CD8-positive, alpha-beta memory T cell (primary cell): ENCODE measurements at regions not wholly inside any gene's neighbourhood (a gene's known extent, or its start where the extent isn't known, plus 50 kb on each side); places are given as distances from the start of the nearest gene placed in this dataset.

Experiments
- CTCF ChIA-PET: fragments of 350-600 bp; sonication (Branson Sonifier 250); formaldehyde crosslinking; loops from one replicate; lab custom pipeline; 2021; ENCODE audit warnings: antibody characterized with exemption; lab: Charles Lee
- POLR2A ChIA-PET: fragments of 350-600 bp; sonication (Branson Sonifier 250); formaldehyde crosslinking; loops from one replicate; lab custom pipeline; 2021; ENCODE audit warnings: antibody characterized with exemption; lab: Charles Lee
- DNase-seq, 5 donors: peaks; one replicate each; pipeline versions ENCODE4 v3.0.0 to v3.0.0-alpha.2; 2020 to 2022; ENCODE audit warnings: mixed read lengths in 1 of 5
- H3K27ac ChIP-seq: one replicate; pipeline ENCODE4 v1.7.0; 2013; ENCODE audit warnings: low read depth, mild to moderate bottlenecking, low read length, moderate library complexity
- H3K27me3 ChIP-seq: 2 replicates; pipeline ENCODE4 v1.7.0; 2013; ENCODE audit warnings: low read length, mild to moderate bottlenecking; ENCODE audit not compliant: insufficient read depth, poor library complexity, severe bottlenecking
- H3K36me3 ChIP-seq: 2 replicates; pipeline ENCODE4 v1.7.0; 2013; ENCODE audit warnings: mild to moderate bottlenecking, low read length, moderate library complexity; ENCODE audit not compliant: insufficient read depth
- H3K4me1 ChIP-seq: 2 replicates; pipeline ENCODE4 v1.7.0; 2013; ENCODE audit warnings: mild to moderate bottlenecking, low read length, moderate library complexity; ENCODE audit not compliant: insufficient read depth
- H3K4me3 ChIP-seq: 2 replicates; pipeline ENCODE4 v1.7.0; 2013; ENCODE audit warnings: mild to moderate bottlenecking, low read length
- H3K9me3 ChIP-seq: 2 replicates; pipeline ENCODE4 v1.7.0; 2013; ENCODE audit warnings: mild to moderate bottlenecking, low read length
- H3K27ac Mint-ChIP-seq, 8 donors: one replicate each; pipeline ENCODE4 v1.8.0; 2020 to 2021; ENCODE audit warnings: mixed read lengths in 8 of 8, mild to moderate bottlenecking in 6 of 8, inconsistent platforms in 3 of 8, moderate library complexity in 3 of 8
- H3K27me3 Mint-ChIP-seq, 2 donors: one replicate each; pipeline ENCODE4 v1.8.0; 2020 to 2021; ENCODE audit warnings: mixed read lengths in 2 of 2, mild to moderate bottlenecking in 1 of 2, moderate library complexity in 1 of 2
- H3K36me3 Mint-ChIP-seq, 3 donors: one replicate each; pipeline ENCODE4 v1.8.0; 2020 to 2021; ENCODE audit warnings: mixed read lengths in 3 of 3, inconsistent platforms in 1 of 3, mild to moderate bottlenecking in 1 of 3
- H3K4me1 Mint-ChIP-seq, 3 donors: one replicate each; pipeline ENCODE4 v1.8.0; 2020 to 2021; ENCODE audit warnings: mixed read lengths in 3 of 3, inconsistent platforms in 1 of 3, mild to moderate bottlenecking in 1 of 3
- H3K4me3 Mint-ChIP-seq, 7 donors: one replicate each; pipeline ENCODE4 v1.8.0; 2020 to 2021; ENCODE audit warnings: mixed read lengths in 7 of 7, mild to moderate bottlenecking in 6 of 7, moderate library complexity in 4 of 7, inconsistent platforms in 2 of 7
- H3K9me3 Mint-ChIP-seq, 5 donors: one replicate each; pipeline ENCODE4 v1.8.0; 2020 to 2022; ENCODE audit warnings: mixed read lengths in 5 of 5, mild to moderate bottlenecking in 3 of 5, moderate library complexity in 2 of 5, inconsistent platforms in 1 of 5

DNA sequence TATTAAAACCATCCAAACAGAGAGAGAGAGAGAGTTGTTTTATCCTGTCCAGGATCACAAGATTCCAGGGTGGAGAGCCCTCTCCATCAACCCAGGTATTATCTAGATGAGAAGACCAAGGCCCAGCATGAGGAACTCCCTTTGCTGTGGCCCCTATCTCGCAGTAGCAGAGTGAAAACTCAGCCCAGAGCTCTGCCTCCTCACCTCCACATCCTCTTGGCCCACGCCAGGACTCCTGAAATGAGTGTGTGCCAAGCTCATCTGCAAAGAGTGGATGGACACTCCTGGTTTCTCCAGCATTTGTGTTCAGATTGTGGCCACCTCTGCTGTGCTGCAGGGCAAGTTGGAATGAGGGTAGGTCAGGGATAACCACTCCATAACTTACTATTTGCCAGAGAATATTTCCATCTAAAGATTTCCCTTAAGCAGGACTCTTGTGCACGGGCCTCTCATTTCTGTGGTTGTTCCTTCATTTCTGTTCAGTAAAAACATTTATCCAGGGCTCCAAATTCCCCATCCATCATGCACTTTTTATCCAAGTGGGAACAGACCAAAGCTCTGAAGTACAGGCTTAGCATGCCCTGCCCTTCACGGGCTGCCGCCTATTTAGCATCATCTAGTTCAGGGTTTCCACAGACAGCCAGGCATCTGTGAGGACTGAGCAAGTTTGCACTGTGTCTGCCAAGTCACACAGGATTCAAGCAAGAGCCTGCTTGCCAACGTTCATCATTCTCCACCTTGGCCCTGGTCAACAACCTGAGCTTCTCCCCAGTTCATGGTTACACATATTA, 583.2 kb upstream of the ID2 start:
- H3K36me3 Mint-ChIP-seq = peaks cover 0 to 8% (median 0%) of the 10 kb centered on the region in 3 donors
- CTCF ChIA-PET = no interaction called here
- Histone ChIP-seq H3K4me3 (no peak overlapping the region), H3K4me1 (no peaks in the 10 kb centered on the region), H3K36me3 (no peaks in the 10 kb centered on the region), H3K9me3 (no peaks in the 10 kb centered on the region), H3K27ac (no peak overlapping the region), H3K27me3 (no peaks in the 10 kb centered on the region)
- H3K27ac Mint-ChIP-seq = peak overlapping the region in 1 of 8 donors; percentile 82
- H3K4me3 Mint-ChIP-seq = no peak overlapping the region
- H3K9me3 Mint-ChIP-seq = no peaks in the 10 kb centered on the region
- no peaks in the 10 kb centered on the region for H3K4me1 Mint-ChIP-seq
- H3K27me3 Mint-ChIP-seq = peaks cover 0 to 2% of the 10 kb centered on the region in 2 donors
- no peak for DNase-seq
- POLR2A ChIA-PET = no interaction called here

DNA sequence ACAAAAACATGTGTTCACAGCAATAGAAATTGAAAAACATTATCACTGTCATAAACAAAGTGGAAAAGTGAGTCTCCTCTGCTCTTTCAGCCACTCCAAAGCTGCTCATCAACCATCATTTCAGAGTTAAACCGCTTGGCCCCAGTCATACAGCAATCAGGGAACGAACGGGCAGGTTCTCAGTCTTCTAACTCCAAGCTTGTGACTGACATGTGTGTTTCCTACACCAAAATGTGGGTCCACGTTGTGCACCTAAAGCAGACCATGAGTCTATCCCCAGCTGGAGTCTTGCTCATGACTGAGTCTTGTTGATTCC, 582.6 kb upstream of the ID2 start:
- CTCF ChIA-PET = no interaction called here
- DNase-seq = no peak

DNA sequence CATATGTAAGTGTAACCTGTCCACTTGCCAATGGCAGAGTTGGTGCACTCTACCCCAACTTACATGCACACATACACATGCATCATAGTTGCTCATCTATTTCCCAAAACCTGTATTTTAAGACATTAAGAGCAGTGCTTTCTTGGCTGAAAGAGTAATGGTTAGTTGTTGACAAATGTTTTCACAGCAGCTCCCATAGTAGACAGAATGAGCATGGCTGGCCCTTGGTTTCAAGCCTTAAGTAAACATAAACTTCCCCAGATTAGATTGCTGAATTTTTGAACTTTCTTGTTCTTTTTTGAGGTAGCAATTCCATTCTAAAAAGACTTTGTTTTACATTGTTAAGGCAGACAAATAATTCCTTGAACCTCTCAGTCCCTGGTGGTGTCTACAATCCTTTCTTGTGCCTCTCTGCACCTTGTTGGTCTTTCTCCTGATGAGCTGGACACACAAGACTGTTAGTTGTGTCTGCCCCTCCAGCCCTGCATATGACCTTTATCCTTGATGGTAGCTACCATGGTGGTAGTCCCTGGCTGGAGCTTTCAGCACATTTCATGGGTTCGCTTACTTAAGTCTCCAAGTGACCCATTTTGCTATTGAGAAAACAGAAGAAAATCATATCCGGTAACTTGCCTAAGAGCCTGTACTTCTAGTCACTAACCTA, 580.1 kb upstream of the ID2 start:
- Mint-ChIP-seq H3K4me1 (no peaks in the 10 kb centered on the region), H3K9me3 (no peaks in the 10 kb centered on the region), H3K36me3 (peaks cover 0 to 14% (median 0%) of the 10 kb centered on the region in 3 donors), H3K27me3 (peaks cover 0 to 2% of the 10 kb centered on the region in 2 donors), H3K27ac (no peak overlapping the region), H3K4me3 (no peak overlapping the region)
- no peak overlapping the region for H3K27ac ChIP-seq
- no peaks in the 10 kb centered on the region for H3K9me3 ChIP-seq
- POLR2A ChIA-PET = no interaction called here
- no peaks in the 10 kb centered on the region for H3K4me1 ChIP-seq
- no peak overlapping the region for H3K4me3 ChIP-seq
- H3K36me3 ChIP-seq = no peaks in the 10 kb centered on the region
- no peak for DNase-seq
- H3K27me3 ChIP-seq = no peaks in the 10 kb centered on the region
- CTCF ChIA-PET = no interaction called here

More for the DNA sequence above, 582.6 kb upstream of the ID2 start:
- Histone ChIP-seq H3K9me3 (no peaks in the 10 kb centered on the region), H3K27me3 (no peaks in the 10 kb centered on the region), H3K27ac (no peak overlapping the region), H3K36me3 (no peaks in the 10 kb centered on the region), H3K4me1 (no peaks in the 10 kb centered on the region), H3K4me3 (no peak overlapping the region)
- H3K4me1 Mint-ChIP-seq = no peaks in the 10 kb centered on the region
- H3K36me3 Mint-ChIP-seq = peaks cover 0 to 8% (median 0%) of the 10 kb centered on the region in 3 donors
- POLR2A ChIA-PET = no interaction called here
- H3K9me3 Mint-ChIP-seq = no peaks in the 10 kb centered on the region
- peaks cover 0 to 2% of the 10 kb centered on the region in 2 donors for H3K27me3 Mint-ChIP-seq
- H3K4me3 Mint-ChIP-seq = no peak overlapping the region
- peak overlapping the region in 2 of 8 donors; percentile 61 to 82 for H3K27ac Mint-ChIP-seq

DNA sequence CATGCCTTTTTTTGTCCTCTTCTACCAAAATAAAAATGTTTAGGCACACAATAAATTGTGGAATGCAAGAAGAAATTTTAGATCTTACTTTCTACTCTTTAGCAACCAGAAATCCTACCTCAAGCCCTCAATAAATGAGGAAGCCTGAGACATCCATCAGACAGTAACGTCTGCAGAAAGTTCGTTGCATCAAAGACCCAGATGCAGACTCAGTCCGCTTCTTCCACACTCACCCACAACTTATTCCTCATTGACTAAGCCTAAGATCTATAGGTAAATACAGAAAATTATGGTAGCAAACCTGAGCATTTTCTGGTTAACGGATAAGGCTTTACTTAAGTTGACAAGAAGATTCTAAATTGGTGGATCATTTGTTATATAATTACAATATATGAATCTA, 579.4 kb upstream of the ID2 start:
- Histone ChIP-seq H3K4me3 (no peak overlapping the region), H3K27ac (no peak overlapping the region), H3K4me1 (no peaks in the 10 kb centered on the region), H3K27me3 (no peaks in the 10 kb centered on the region), H3K36me3 (no peaks in the 10 kb centered on the region), H3K9me3 (no peaks in the 10 kb centered on the region)
- Mint-ChIP-seq H3K4me3 (no peak overlapping the region), H3K36me3 (peaks cover 0 to 9% (median 0%) of the 10 kb centered on the region in 3 donors), H3K9me3 (no peaks in the 10 kb centered on the region), H3K27me3 (peaks cover 0 to 2% of the 10 kb centered on the region in 2 donors), H3K27ac (no peak overlapping the region), H3K4me1 (peaks cover 0 to under 1% (median under 1%) of the 10 kb centered on the region in 3 donors)
- CTCF ChIA-PET = no interaction called here
- DNase-seq = no peak
- POLR2A ChIA-PET = no interaction called here

DNA sequence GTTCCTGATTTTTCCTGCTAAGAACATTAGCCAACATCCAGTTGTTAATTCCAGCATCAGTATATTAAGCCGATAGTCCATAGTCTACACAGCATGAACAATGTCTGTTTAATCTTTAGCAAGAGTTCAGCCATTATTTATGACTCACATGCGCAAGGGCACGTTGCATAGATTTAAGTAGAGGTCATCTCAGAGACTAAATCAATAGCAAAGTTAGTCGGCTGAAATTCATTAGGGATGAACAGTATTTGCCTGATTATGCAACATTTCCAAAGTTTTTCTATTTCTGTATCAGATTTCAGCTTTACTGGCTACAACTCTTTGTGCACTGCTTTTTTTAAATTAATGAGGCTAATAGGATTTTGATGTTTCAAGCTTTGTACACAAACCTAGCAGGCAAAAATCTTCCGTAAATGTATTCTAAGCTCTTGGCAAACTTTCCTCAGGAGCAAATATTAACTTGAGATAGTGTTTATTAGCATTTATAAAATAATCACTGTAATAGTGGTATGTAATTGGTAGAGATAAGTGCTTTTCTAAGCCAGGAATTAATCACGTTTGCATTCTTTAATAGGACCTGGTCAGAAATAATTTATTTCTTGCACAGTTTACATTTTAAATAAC, 578.7 kb upstream of the ID2 start:
- Mint-ChIP-seq H3K4me1 (peaks cover 5 to 8% (median 6%) of the 10 kb centered on the region in 3 donors), H3K4me3 (no peak overlapping the region), H3K27ac (no peak overlapping the region), H3K36me3 (peaks cover 0 to 5% (median 0%) of the 10 kb centered on the region in 3 donors), H3K9me3 (no peaks in the 10 kb centered on the region), H3K27me3 (peaks cover 0 to 2% of the 10 kb centered on the region in 2 donors)
- no peak overlapping the region for H3K27ac ChIP-seq
- no peak overlapping the region for H3K4me3 ChIP-seq
- DNase-seq = no peak
- H3K9me3 ChIP-seq = no peaks in the 10 kb centered on the region
- POLR2A ChIA-PET = no interaction called here
- H3K27me3 ChIP-seq = no peaks in the 10 kb centered on the region
- no peaks in the 10 kb centered on the region for H3K4me1 ChIP-seq
- no peaks in the 10 kb centered on the region for H3K36me3 ChIP-seq
- CTCF ChIA-PET = no interaction called here

DNA sequence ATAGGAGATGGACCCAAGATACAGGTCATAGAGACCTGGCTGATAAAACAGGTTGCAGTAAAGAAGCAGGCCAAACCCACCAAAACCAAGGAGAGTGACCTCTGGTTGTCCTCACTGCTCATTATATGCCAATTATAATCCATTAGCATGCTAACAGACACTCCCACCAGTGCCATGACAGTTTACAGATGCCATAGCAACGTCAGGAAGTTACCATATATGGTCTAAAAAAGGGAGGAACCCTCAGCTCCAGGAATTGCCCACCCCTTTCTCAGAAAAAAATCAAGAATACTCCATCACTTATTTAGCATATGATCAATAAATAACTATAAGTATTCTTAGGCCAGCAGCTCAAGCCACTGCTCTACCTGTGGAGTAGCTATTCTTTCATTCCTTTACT, 574.7 kb upstream of the ID2 start:
- CTCF ChIA-PET = no interaction called here

DNA sequence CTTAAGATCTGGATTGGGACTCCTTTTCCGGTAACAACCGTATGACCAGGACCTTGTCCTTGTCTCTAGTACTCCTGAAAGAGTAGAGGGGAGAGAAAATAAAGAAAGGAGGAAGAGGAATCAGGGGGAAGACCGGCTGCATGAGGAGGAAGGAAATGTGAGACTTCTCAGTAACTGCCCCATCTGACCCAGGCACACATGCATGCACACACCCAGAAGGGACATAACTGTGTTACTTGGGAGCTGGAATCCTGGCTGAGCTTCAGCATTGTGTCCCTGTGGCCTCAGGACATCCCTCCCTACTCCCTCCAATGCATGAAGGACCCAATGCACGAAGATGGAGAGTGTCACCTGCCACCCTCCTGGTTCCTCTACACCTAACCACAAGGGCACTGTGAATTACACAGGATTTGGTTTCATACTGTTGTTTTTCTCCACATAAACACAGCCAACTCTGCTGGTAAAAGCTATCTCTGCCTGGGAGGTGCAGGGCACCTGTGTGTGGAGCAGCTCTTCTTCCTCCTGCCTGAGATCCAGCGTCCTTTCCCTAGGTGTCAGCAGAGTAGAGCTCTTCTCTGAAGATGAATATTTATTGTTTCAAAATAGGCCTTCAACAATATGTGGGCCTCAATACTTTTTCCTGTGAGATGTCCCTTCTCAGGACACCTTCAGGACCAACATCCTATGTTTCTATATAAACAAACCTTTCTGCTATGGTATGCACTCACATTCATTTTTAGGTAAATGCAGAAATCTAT, 574.1 kb upstream of the ID2 start:
- Histone ChIP-seq H3K27ac (no peak overlapping the region), H3K4me1 (no peaks in the 10 kb centered on the region), H3K36me3 (no peaks in the 10 kb centered on the region), H3K4me3 (no peak overlapping the region), H3K27me3 (no peaks in the 10 kb centered on the region), H3K9me3 (no peaks in the 10 kb centered on the region)
- Mint-ChIP-seq H3K9me3 (no peaks in the 10 kb centered on the region), H3K27me3 (no peaks in the 10 kb centered on the region), H3K4me3 (no peak overlapping the region), H3K36me3 (peaks cover 0 to 9% (median 0%) of the 10 kb centered on the region in 3 donors), H3K4me1 (peaks cover 5 to 8% (median 6%) of the 10 kb centered on the region in 3 donors), H3K27ac (peak overlapping the region in 2 of 8 donors; percentile 73 to 81)
- CTCF ChIA-PET = no interaction called here
- POLR2A ChIA-PET = no interaction called here
- no peak for DNase-seq

More for the DNA sequence above, 574.7 kb upstream of the ID2 start:
- no peaks in the 10 kb centered on the region for H3K36me3 ChIP-seq
- DNase-seq = no peak
- H3K27me3 Mint-ChIP-seq = no peaks in the 10 kb centered on the region
- POLR2A ChIA-PET = no interaction called here
- H3K4me3 ChIP-seq = no peak overlapping the region
- no peaks in the 10 kb centered on the region for H3K27me3 ChIP-seq
- H3K4me3 Mint-ChIP-seq = no peak overlapping the region
- peaks cover 0 to 9% (median 0%) of the 10 kb centered on the region in 3 donors for H3K36me3 Mint-ChIP-seq
- H3K4me1 ChIP-seq = no peaks in the 10 kb centered on the region
- peaks cover 5 to 8% (median 6%) of the 10 kb centered on the region in 3 donors for H3K4me1 Mint-ChIP-seq
- H3K27ac ChIP-seq = no peak overlapping the region
- H3K9me3 ChIP-seq = no peaks in the 10 kb centered on the region
- no peaks in the 10 kb centered on the region for H3K9me3 Mint-ChIP-seq
- H3K27ac Mint-ChIP-seq = no peak overlapping the region
